Heart right ventricle (tissue), 16 donors: ENCODE measurements at regions not wholly inside any gene's neighbourhood (a gene's known extent, or its start where the extent isn't known, plus 50 kb on each side); places are given as distances from the start of the nearest gene placed in this dataset.
A peak's percentile ranks its signal among the peaks of the same experiment; 100 is the strongest.

Experiments used
- ATAC-seq, 8 donors: fragments of 200-7000 bp; cut with Tn5 transposase; one replicate each; pipeline ENCODE4 v1.9.1; 2020; ENCODE audit warnings: mild to moderate bottlenecking in 8 of 8, moderate library complexity in 8 of 8, moderate number of reproducible peaks in 1 of 8
- DNase-seq, 2 donors: peaks; one replicate each; pipeline ENCODE4 v3.0.0-alpha.2; 2020
- H3K27ac ChIP-seq, 10 donors: fragments of 200-600 bp; sonication (generic) in 2 of 10; one replicate each; pipeline versions ENCODE4 v1.5.0 to v1.8.0; 2020 to 2022; ENCODE audit warnings: mild to moderate bottlenecking in 3 of 10
- H3K27me3 ChIP-seq, 7 donors: fragments of 200-600 bp; one replicate each; pipeline ENCODE4 v1.8.0; 2021 to 2022; ENCODE audit warnings: mild to moderate bottlenecking in 2 of 7
- H3K36me3 ChIP-seq, 9 donors: fragments of 200-600 bp; sonication (generic) in 1 of 9; one replicate each; pipeline versions ENCODE4 v1.5.0 to v1.8.0; 2020 to 2022; ENCODE audit warnings: mild to moderate bottlenecking in 2 of 9
- H3K4me1 ChIP-seq, 9 donors: fragments of 200-600 bp; sonication (generic) in 1 of 9; one replicate each; pipeline versions ENCODE4 v1.5.0 to v1.8.0; 2020 to 2022; ENCODE audit warnings: mild to moderate bottlenecking in 4 of 9
- H3K4me3 ChIP-seq, 10 donors: fragments of 200-600 bp; sonication (generic) in 2 of 10; one replicate each; pipeline versions ENCODE4 v1.5.0 to v1.8.0; 2020 to 2022; ENCODE audit warnings: mild to moderate bottlenecking in 7 of 10, moderate library complexity in 2 of 10
- H3K9me3 ChIP-seq, 11 donors: fragments of 200-600 bp in 10 of 11; sonication (generic) in 2 of 11; one replicate each; pipeline versions ENCODE4 v1.5.0 to v1.8.0; 2013 to 2022; ENCODE audit warnings: mild to moderate bottlenecking in 2 of 11, control low read depth in 1 of 11, moderate library complexity in 1 of 11
- WGBS, 2 donors: extraction: QIAGEN DNeasy Blood & Tissue Kit; methylation state at CpG; one replicate each; pipeline ENCODE4 v1.1.7; 2013; ENCODE audit warnings: inconsistent platforms in 1 of 2; 5-methylcytosine and 5-hydroxymethylcytosine counted together
- intact Hi-C, 10 donors: fragments of 100-400 bp; cut with DNase I; formaldehyde crosslinking; loops; one replicate each; pipeline versions ENCODE4 v1.11.1 to v1.14.2; 2022
- TF ChIP-seq, protein P1 (sequence below), 9 donors: fragments of 200-600 bp; sonication (generic) in 2 of 9; IDR thresholded peaks; one replicate each; pipeline versions ENCODE4 v1.5.0 to v1.8.0; 2021 to 2022; ENCODE audit warnings: antibody characterized with exemption in 9 of 9, mild to moderate bottlenecking in 5 of 9, moderate library complexity in 1 of 9
- donor health status: Arrhythmogenic right ventricular cardiomyopathy.
- donor health status: ischemic (EF 13 %, LVEDD 7.1; RV severe dilation, severe dysfunction).
- donor health status: healthy with polysubstance abuse.
- donor health status: DM: no; HTN: yes; CAD: no.
- donor health status: DM: no; HTN: no; CAD: no.
- donor health status: ischemic (EF 25% LVEDD 6.9; RV normal size, moderate dysfunction).
- donor health status: ischemic (EF 25% LVEDD 5.7; RV mildly dilated, moderate dysfunction).
- donor health status: healthy.
- donor health status: DM: yes; HTN: yes; CAD: no.
- donor health status: Ischemic cardiomyopathy.
- donor health status: ischemic (EF 35%, LVEDD 5.7; RV mildly dilated, moderate dysfunction).
- donor health status: nonischemic (EF 11% LVEDD 7.7; RV severe dilation, severe dysfunction).
- donor health status: DM: yes; HTN: yes; CAD: no.
- donor health status: PGD.
- donor health status: ischemic (EF 29% LVEDD 5.4; RV normal size, mild dysfunction).
- donor health status: nonischemic (EF 23%, LVEDD 6.1; RV moderate dilation, normal function).

GRCh38 chr1:218620956-218621355, 275.8 kb downstream of the TGFB2 start:
- ATAC-seq (no peak), DNase-seq (no peak)
- WGBS, 2 donors = 81 to 88% methylated on average over 1 of the region's 1 CpG
- Histone ChIP-seq H3K4me1 (no peaks in the 10 kb centered on the region), H3K27ac (no peak overlapping the region), H3K36me3 (no peaks in the 10 kb centered on the region), H3K9me3 (peaks cover 0 to 3% (median 0%) of the 10 kb centered on the region in 11 donors), H3K4me3 (no peak overlapping the region), H3K27me3 (no peaks in the 10 kb centered on the region)
- TF ChIP-seq, protein P1, sequence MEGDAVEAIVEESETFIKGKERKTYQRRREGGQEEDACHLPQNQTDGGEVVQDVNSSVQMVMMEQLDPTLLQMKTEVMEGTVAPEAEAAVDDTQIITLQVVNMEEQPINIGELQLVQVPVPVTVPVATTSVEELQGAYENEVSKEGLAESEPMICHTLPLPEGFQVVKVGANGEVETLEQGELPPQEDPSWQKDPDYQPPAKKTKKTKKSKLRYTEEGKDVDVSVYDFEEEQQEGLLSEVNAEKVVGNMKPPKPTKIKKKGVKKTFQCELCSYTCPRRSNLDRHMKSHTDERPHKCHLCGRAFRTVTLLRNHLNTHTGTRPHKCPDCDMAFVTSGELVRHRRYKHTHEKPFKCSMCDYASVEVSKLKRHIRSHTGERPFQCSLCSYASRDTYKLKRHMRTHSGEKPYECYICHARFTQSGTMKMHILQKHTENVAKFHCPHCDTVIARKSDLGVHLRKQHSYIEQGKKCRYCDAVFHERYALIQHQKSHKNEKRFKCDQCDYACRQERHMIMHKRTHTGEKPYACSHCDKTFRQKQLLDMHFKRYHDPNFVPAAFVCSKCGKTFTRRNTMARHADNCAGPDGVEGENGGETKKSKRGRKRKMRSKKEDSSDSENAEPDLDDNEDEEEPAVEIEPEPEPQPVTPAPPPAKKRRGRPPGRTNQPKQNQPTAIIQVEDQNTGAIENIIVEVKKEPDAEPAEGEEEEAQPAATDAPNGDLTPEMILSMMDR (IDR thresholded peaks at IDR 0.05) = no peak
- intact Hi-C loops = no loop called here

DNA sequence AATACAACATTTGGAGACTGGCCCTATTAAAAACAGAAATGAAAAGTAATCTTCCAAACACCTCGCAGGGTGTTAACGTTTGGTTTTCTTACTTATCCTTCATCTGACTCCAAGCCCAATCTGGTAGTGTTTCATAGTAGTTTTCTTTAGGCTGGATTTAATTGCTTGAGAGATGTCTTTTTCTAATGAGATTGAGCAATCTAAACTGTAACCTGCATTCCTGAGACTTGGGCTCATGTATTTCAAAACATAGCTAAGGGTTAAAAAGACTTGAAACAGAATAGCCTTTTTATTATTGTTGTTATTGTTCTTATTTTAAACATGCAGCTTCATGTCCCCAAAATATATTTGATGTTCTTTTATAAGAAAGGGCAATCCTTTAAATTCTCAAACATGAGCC, 278.9 kb downstream of the TGFB2 start:
- Histone ChIP-seq H3K4me1 (no peaks in the 10 kb centered on the region), H3K27ac (no peak overlapping the region), H3K36me3 (no peaks in the 10 kb centered on the region), H3K27me3 (no peaks in the 10 kb centered on the region), H3K9me3 (peaks cover 0 to 29% (median 0%) of the 10 kb centered on the region in 11 donors), H3K4me3 (no peak overlapping the region)
- DNase-seq = no peak
- ATAC-seq = no peak
- TF ChIP-seq, protein P1 (IDR thresholded peaks at IDR 0.05) = no peak
- WGBS, 2 donors = 92 to 96% methylated on average over 2 of the region's 2 CpGs
- intact Hi-C loops = no loop called here

DNA sequence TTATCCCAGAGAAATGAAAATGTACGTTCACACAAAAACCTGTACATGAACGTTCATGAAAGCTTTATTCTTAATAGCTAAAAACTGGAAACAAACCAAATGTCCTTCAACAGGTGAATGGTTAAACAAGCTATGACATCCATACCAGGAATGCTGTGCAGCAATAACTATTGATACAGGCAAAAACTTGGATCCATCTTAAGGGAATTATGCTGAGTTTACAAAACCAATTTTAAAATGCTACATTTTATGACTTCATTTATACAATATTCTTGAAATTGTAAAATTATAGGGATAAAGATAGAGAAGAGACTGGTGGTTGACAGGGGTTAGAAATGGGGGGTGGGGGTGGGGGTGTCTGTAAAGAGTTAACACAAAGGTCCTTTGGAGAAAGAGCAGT, 280.3 kb downstream of the TGFB2 start:
- no peaks in the 10 kb centered on the region for H3K4me1 ChIP-seq
- peaks cover 0 to 40% (median 0%) of the 10 kb centered on the region in 11 donors for H3K9me3 ChIP-seq
- H3K36me3 ChIP-seq = no peaks in the 10 kb centered on the region
- no peak overlapping the region for H3K27ac ChIP-seq
- TF ChIP-seq, protein P1 (IDR thresholded peaks at IDR 0.05) = no peak
- H3K4me3 ChIP-seq = no peak overlapping the region
- intact Hi-C loops = no loop called here
- H3K27me3 ChIP-seq = no peaks in the 10 kb centered on the region
- DNase-seq (no peak), ATAC-seq (no peak)
- 83 to 85% methylated on average over 2 of the region's 2 CpGs for WGBS, 2 donors

DNA sequence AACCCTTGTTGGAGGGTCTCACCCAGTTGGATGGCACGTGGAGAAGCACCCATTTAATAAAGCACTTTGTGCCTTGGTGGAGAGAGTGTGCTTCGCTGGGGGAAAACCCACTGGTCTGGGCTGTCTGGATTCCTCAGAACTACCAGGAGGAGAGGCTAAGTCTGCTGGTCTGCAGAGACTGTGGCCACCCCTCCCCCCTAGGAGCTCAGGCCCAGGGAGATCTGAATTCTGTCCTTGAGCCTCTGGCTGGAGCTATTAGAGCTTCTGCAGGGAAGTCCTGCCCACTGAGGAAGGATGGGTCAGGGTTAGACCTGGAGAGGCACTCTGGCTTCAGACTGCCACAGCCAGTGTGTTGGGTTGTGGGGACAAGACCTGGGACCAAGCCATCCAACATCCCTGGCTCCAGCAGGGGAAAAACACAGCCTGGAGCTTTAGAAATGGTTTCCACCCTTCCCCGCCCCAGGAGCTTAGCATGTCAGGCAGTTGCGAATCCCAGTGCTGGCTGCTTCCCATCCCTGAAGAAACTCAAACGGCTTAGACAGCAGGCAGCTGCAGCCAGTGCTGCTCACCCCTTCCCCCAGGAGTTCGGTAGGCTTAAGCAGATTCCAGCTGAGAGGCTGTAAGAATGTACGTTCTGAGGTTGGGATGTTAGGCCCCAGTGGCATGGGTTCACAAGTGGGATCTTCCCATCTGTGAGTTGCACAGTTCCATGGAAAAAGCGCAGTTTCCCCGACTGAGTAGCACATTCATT, 288.3 kb downstream of the TGFB2 start:
- 75 to 77% methylated on average over 9 of the region's 9 CpGs for WGBS, 2 donors
- Histone ChIP-seq H3K27me3 (no peaks in the 10 kb centered on the region), H3K36me3 (no peaks in the 10 kb centered on the region), H3K4me1 (no peaks in the 10 kb centered on the region), H3K9me3 (peaks cover 0 to 37% (median 2%) of the 10 kb centered on the region in 11 donors), H3K27ac (no peak overlapping the region), H3K4me3 (no peak overlapping the region)
- intact Hi-C loops = no loop called here
- DNase-seq (peak in 1 of 2 donors; percentile 11), ATAC-seq (peak in 6 of 8 donors; percentile 55 to 68 (median 62))
- TF ChIP-seq, protein P1 (IDR thresholded peaks at IDR 0.05) = no peak
